Activated CD4-positive, alpha-beta T cell treated with anti-CD3 and anti-CD28 coated beads, Interleukin-2, Interleukin-4, amounts not matched to agents 100 ng/mL and 50 ng/mL, durations not matched to agents 16 hours and 8 hours (primary cell): ENCODE measurements at regions not wholly inside any gene's neighbourhood (a gene's known extent, or its start where the extent isn't known, plus 50 kb on each side); places are given as distances from the start of the nearest gene placed in this dataset.
"Not testable (repeated sequence)": the region's sequence is repeated elsewhere in the genome, so short reads cannot be mapped to it uniquely, and the experiment has no call there.

ENCODE experiments used
- DNase-seq: peaks from one replicate; pipeline ENCODE4 v3.0.0-alpha.2; 2020; ENCODE audit warnings: low spot score

- no peak for DNase-seq
Observed at GRCh38 chr20:48154040-48154765, 368.9 kb upstream of the SULF2 start.

- no peak for DNase-seq
Observed at GRCh38 chr20:48153523-48153922, 368.2 kb upstream of the SULF2 start.

GRCh38 chr20:48153103-48153502, 367.8 kb upstream of the SULF2 start:
- no peak for DNase-seq

GRCh38 chr20:48150568-48150967, 365.3 kb upstream of the SULF2 start:
- DNase-seq, result no peak

GRCh38 chr20:48149902-48150301, 364.6 kb upstream of the SULF2 start:
- no peak for DNase-seq

- DNase-seq, result no peak
Observed at GRCh38 chr20:48148916-48149672, 363.8 kb upstream of the SULF2 start.

- no peak for DNase-seq
Observed at GRCh38 chr20:48148020-48148419, 362.7 kb upstream of the SULF2 start.

GRCh38 chr20:48147311-48147710, 362.0 kb upstream of the SULF2 start:
- no peak for DNase-seq

- no peak for DNase-seq
Observed at GRCh38 chr20:48146877-48147276, 361.6 kb upstream of the SULF2 start.

- no peak for DNase-seq
Observed at GRCh38 chr20:48146308-48146707, 361.0 kb upstream of the SULF2 start.

GRCh38 chr20:48143435-48144081, 358.3 kb upstream of the SULF2 start:
- DNase-seq, result no peak

- no peak for DNase-seq
Observed at GRCh38 chr20:48142516-48142773, 357.2 kb upstream of the SULF2 start.

GRCh38 chr20:48141660-48142515, 356.6 kb upstream of the SULF2 start:
- no peak for DNase-seq

- no peak for DNase-seq
Observed at GRCh38 chr20:48139262-48140041, 354.2 kb upstream of the SULF2 start.

GRCh38 chr20:48132834-48133233, 347.6 kb upstream of the SULF2 start:
- DNase-seq, result no peak

- DNase-seq, result no peak
Observed at GRCh38 chr20:48131581-48131980, 346.3 kb upstream of the SULF2 start.

- no peak for DNase-seq
Observed at GRCh38 chr20:48129345-48129942, 344.2 kb upstream of the SULF2 start.

GRCh38 chr20:48128436-48128835, 343.2 kb upstream of the SULF2 start:
- DNase-seq, result no peak

GRCh38 chr20:48127964-48128363, 342.7 kb upstream of the SULF2 start:
- DNase-seq, result not testable (repeated sequence)

GRCh38 chr20:48127133-48127532, 341.9 kb upstream of the SULF2 start:
- not testable (repeated sequence) for DNase-seq

GRCh38 chr20:48126227-48126740, 341.0 kb upstream of the SULF2 start:
- no peak for DNase-seq
